Common myeloid progenitor, CD34-positive (primary cell): ENCODE measurements at regions not wholly inside any gene's neighbourhood (a gene's known extent, or its start where the extent isn't known, plus 50 kb on each side); places are given as distances from the start of the nearest gene placed in this dataset.

Experiments used
- CTCF ChIA-PET: fragments of 350-600 bp; sonication (Branson Sonifier 250); formaldehyde crosslinking; loops from one replicate; lab custom pipeline; 2021; ENCODE audit warnings: antibody characterized with exemption; lab: Charles Lee
- POLR2A ChIA-PET: fragments of 350-600 bp; sonication (Branson Sonifier 250); formaldehyde crosslinking; loops from one replicate; lab custom pipeline; 2021; ENCODE audit warnings: antibody characterized with exemption; lab: Charles Lee
- DNase-seq, 3 donors: peaks; one replicate each; pipeline versions ENCODE4 v3.0.0 to v3.0.0-alpha.2; 2013
- H3K27ac ChIP-seq, 2 experiments: 1 replicate in 1 of 2; 2 replicates in 1 of 2; pipeline ENCODE4 v1.7.0; 2013; ENCODE audit warnings: inconsistent platforms in 2 of 2, low read length in 2 of 2, mild to moderate bottlenecking in 2 of 2, low read depth in 1 of 2, moderate library complexity in 1 of 2; ENCODE audit not compliant: severe bottlenecking in 2 of 2, insufficient read depth in 1 of 2, poor library complexity in 1 of 2
- H3K27me3 ChIP-seq, 5 experiments: replicated peaks in 2 of 5; 1 replicate in 3 of 5; 2 replicates in 2 of 5; pipeline versions ENCODE4 v1.6.1 to v1.7.0; 2013; ENCODE audit warnings: low read length in 4 of 5, mild to moderate bottlenecking in 2 of 5, moderate library complexity in 2 of 5, inconsistent platforms in 1 of 5; ENCODE audit not compliant: insufficient read depth in 5 of 5, control insufficient read depth in 4 of 5
- H3K36me3 ChIP-seq, 4 experiments: 1 replicate in 2 of 4; 2 replicates in 2 of 4; pipeline versions ENCODE4 v1.6.1 to v1.7.0; 2013; ENCODE audit warnings: low read length in 3 of 4, control low read depth in 1 of 4, mild to moderate bottlenecking in 1 of 4; ENCODE audit not compliant: control insufficient read depth in 4 of 4, insufficient read depth in 4 of 4
- H3K4me1 ChIP-seq, 4 experiments: 1 replicate in 3 of 4; 2 replicates in 1 of 4; pipeline versions ENCODE4 v1.6.1 to v1.7.1; 2013; ENCODE audit warnings: low read length in 3 of 4, mild to moderate bottlenecking in 3 of 4, control low read depth in 1 of 4, inconsistent platforms in 1 of 4, moderate library complexity in 1 of 4; ENCODE audit not compliant: control insufficient read depth in 4 of 4, insufficient read depth in 4 of 4; ENCODE audit errors: control extremely low read depth in 1 of 4
- H3K4me3 ChIP-seq, 7 experiments: 1 replicate in 4 of 7; 2 replicates in 3 of 7; pipeline versions ENCODE4 v1.5.1 to v1.7.0; 2013; ENCODE audit warnings: mild to moderate bottlenecking in 7 of 7, low read length in 6 of 7, moderate library complexity in 6 of 7, inconsistent platforms in 2 of 7, low read depth in 2 of 7, control low read depth in 1 of 7; ENCODE audit not compliant: insufficient read depth in 4 of 7, control insufficient read depth in 1 of 7; ENCODE audit errors: extremely low read depth in 1 of 7
- H3K9me3 ChIP-seq, 5 experiments: 1 replicate in 4 of 5; 2 replicates in 1 of 5; pipeline versions ENCODE4 v1.6.1 to v1.7.1; 2013; ENCODE audit warnings: low read length in 4 of 5, mild to moderate bottlenecking in 2 of 5, inconsistent platforms in 1 of 5, low read depth in 1 of 5, moderate library complexity in 1 of 5; ENCODE audit not compliant: control insufficient read depth in 4 of 5, insufficient read depth in 2 of 5; ENCODE audit errors: control extremely low read depth in 1 of 5
- WGBS: methylation state at CpG from one replicate; pipeline ENCODE4 v1.1.5; 2013; ENCODE audit not compliant: insufficient coverage; 5-methylcytosine and 5-hydroxymethylcytosine counted together

DNA sequence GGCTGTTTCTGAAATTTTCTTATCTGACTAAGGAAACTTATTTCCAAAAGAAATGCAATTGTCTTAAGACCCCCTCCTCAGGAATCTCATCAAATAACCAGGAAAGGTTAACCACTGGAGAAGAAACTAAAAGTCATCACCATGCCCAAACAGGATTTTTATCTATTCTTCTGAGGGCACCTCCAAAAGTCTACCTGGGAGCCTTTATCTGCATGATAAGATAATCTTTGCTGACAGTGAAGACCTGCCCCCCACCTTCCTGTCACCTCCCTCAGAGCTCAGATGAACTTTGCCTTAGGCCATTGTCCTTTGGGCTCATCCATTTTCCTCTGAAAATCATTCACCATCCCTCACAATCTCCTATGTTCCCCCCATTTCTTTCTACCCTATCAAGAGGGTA, 137.3 kb upstream of the SMAD3 start:
- H3K36me3 ChIP-seq: no peaks in the 10 kb centered on the region
- DNase-seq: no peak
- H3K27me3 ChIP-seq: no peaks in the 10 kb centered on the region
- peaks cover 0 to 10% (median under 1%) of the 10 kb centered on the region in 5 experiments for H3K9me3 ChIP-seq
- no peak overlapping the region for H3K4me3 ChIP-seq
- H3K4me1 ChIP-seq: no peaks in the 10 kb centered on the region
- ChIA-PET CTCF (no interaction called here), POLR2A (no interaction called here)
- H3K27ac ChIP-seq: no peak overlapping the region

- Histone ChIP-seq H3K36me3 (no peaks in the 10 kb centered on the region), H3K27ac (no peak overlapping the region), H3K4me3 (no peak overlapping the region), H3K27me3 (no peaks in the 10 kb centered on the region), H3K9me3 (peaks cover 0 to 12% (median 5%) of the 10 kb centered on the region in 5 experiments), H3K4me1 (no peaks in the 10 kb centered on the region)
- 100% methylated on average over 1 of the region's 1 CpG for WGBS
- ChIA-PET CTCF (no interaction called here), POLR2A (no interaction called here)
- no peak for DNase-seq
Observed at GRCh38 chr15:66928784-66929183, 136.6 kb upstream of the SMAD3 start.

GRCh38 chr15:66929843-66930402, 135.5 kb upstream of the SMAD3 start:
- DNase-seq: no peak
- WGBS: 93% methylated on average over 2 of the region's 2 CpGs
- Histone ChIP-seq H3K27me3 (no peaks in the 10 kb centered on the region), H3K27ac (no peak overlapping the region), H3K9me3 (peaks cover 0 to 14% (median 7%) of the 10 kb centered on the region in 5 experiments), H3K36me3 (no peaks in the 10 kb centered on the region), H3K4me3 (no peak overlapping the region), H3K4me1 (no peaks in the 10 kb centered on the region)
- CTCF ChIA-PET: interaction anchor here (0.5 to 1.5 kb wide), 3 partner anchors 16 to 297 kb away, joined by 3 to 4 read pairs (median 3); no protein-coding TSS in a partner anchor
- POLR2A ChIA-PET: no interaction called here

GRCh38 chr15:66931768-66932633, 133.4 kb upstream of the SMAD3 start:
- Histone ChIP-seq H3K4me3 (no peak overlapping the region), H3K27ac (no peak overlapping the region)

GRCh38 chr15:66932634-66933024, 132.8 kb upstream of the SMAD3 start:
- Histone ChIP-seq H3K4me3 (no peak overlapping the region), H3K27me3 (no peaks in the 10 kb centered on the region), H3K36me3 (no peaks in the 10 kb centered on the region), H3K27ac (no peak overlapping the region), H3K9me3 (peaks cover 0 to 17% (median 7%) of the 10 kb centered on the region in 5 experiments), H3K4me1 (no peaks in the 10 kb centered on the region)
- WGBS: 100% methylated on average over 5 of the region's 6 CpGs
- ChIA-PET POLR2A (no interaction called here), CTCF (interaction anchor here (0.9 to 2.0 kb wide), 4 partner anchors 9 to 227 kb away, joined by 3 to 5 read pairs (median 5); no protein-coding TSS in a partner anchor)
- DNase-seq: no peak

More at GRCh38 chr15:66931768-66932633, 133.4 kb upstream of the SMAD3 start:
- peaks cover 0 to 14% (median 7%) of the 10 kb centered on the region in 5 experiments for H3K9me3 ChIP-seq
- H3K27me3 ChIP-seq: no peaks in the 10 kb centered on the region
- POLR2A ChIA-PET: no interaction called here
- DNase-seq: no peak
- H3K4me1 ChIP-seq: no peaks in the 10 kb centered on the region
- CTCF ChIA-PET: interaction anchor here (0.6 to 2.0 kb wide), 5 partner anchors 9 to 17 kb away, joined by 3 to 5 read pairs (median 5); no protein-coding TSS in a partner anchor
- H3K36me3 ChIP-seq: no peaks in the 10 kb centered on the region
- 91% methylated on average over 10 of the region's 15 CpGs for WGBS

- Histone ChIP-seq H3K27ac (no peak overlapping the region), H3K9me3 (peaks cover 0 to 19% (median 7%) of the 10 kb centered on the region in 5 experiments), H3K4me3 (no peak overlapping the region), H3K27me3 (no peaks in the 10 kb centered on the region), H3K36me3 (no peaks in the 10 kb centered on the region), H3K4me1 (no peaks in the 10 kb centered on the region)
- ChIA-PET CTCF (interaction anchor here (0.6 to 2.4 kb wide), 5 partner anchors 9 to 18 kb away, joined by 3 to 6 read pairs (median 5); no protein-coding TSS in a partner anchor), POLR2A (no interaction called here)
- no peak for DNase-seq
- WGBS: 89% methylated on average over 3 of the region's 8 CpGs
Observed at GRCh38 chr15:66933932-66934867, 131.2 kb upstream of the SMAD3 start.
